Hepatocyte (in vitro differentiated cells): ENCODE measurements at regions not wholly inside any gene's neighbourhood (a gene's known extent, or its start where the extent isn't known, plus 50 kb on each side); places are given as distances from the start of the nearest gene placed in this dataset.

Source experiments
- DNase-seq: peaks from one replicate; pipeline ENCODE4 v3.0.0-alpha.2; 2016; ENCODE audit warnings: low spot score
- H2AFZ ChIP-seq: fragments of 200-600 bp; sonication (generic); 2 replicates; pipeline ENCODE4 v1.6.0; 2016; ENCODE audit warnings: antibody characterized with exemption, mild to moderate bottlenecking
- H3K27ac ChIP-seq: fragments of 200-600 bp; sonication (generic); 2 replicates; pipeline ENCODE4 v1.5.1; 2016; ENCODE audit warnings: mild to moderate bottlenecking
- H3K27me3 ChIP-seq: fragments of 200-600 bp; sonication (generic); 2 replicates; pipeline ENCODE4 v1.6.1; 2016
- H3K36me3 ChIP-seq: fragments of 200-600 bp; sonication (generic); replicated peaks from 2 replicates; pipeline ENCODE4 v1.5.1; 2016; ENCODE audit warnings: low read depth; ENCODE audit not compliant: insufficient read depth
- H3K4me1 ChIP-seq: fragments of 200-600 bp; sonication (generic); 2 replicates; pipeline ENCODE4 v1.5.1; 2016; ENCODE audit warnings: mild to moderate bottlenecking, moderate library complexity; ENCODE audit not compliant: insufficient read depth
- H3K4me2 ChIP-seq: fragments of 200-600 bp; sonication (generic); 2 replicates; pipeline ENCODE4 v1.6.0; 2016
- H3K4me3 ChIP-seq: fragments of 200-600 bp; sonication (generic); 2 replicates; pipeline ENCODE4 v1.5.1; 2016; ENCODE audit warnings: mild to moderate bottlenecking
- H3K79me2 ChIP-seq: fragments of 200-600 bp; sonication (generic); 2 replicates; pipeline ENCODE4 v1.6.0; 2017; ENCODE audit warnings: mild to moderate bottlenecking
- H3K9me2 ChIP-seq: fragments of 200-600 bp; sonication (generic); replicated peaks from 2 replicates; pipeline ENCODE4 v1.6.0; 2017; ENCODE audit warnings: mild to moderate bottlenecking; ENCODE audit not compliant: insufficient read depth
- H3K9me3 ChIP-seq: fragments of 200-600 bp; sonication (generic); 2 replicates; pipeline ENCODE4 v1.5.1; 2016; ENCODE audit warnings: low read depth, mild to moderate bottlenecking
- H4K20me1 ChIP-seq: fragments of 200-600 bp; sonication (generic); 2 replicates; pipeline ENCODE4 v1.6.0; 2016; ENCODE audit warnings: mild to moderate bottlenecking; ENCODE audit not compliant: insufficient read depth, poor library complexity, severe bottlenecking
- CTCF ChIP-seq: fragments of 200-600 bp; sonication (generic); IDR thresholded peaks from 2 replicates; pipeline ENCODE4 v1.5.1; 2016; ENCODE audit warnings: antibody characterized with exemption, mild to moderate bottlenecking; ENCODE audit not compliant: poor library complexity
- EZH2 ChIP-seq: fragments of 200-600 bp; sonication (generic); IDR thresholded peaks from 2 replicates; pipeline ENCODE4 v1.6.1; 2016; ENCODE audit warnings: antibody characterized with exemption, mild to moderate bottlenecking, borderline replicate concordance
- EZH2phosphoT487 ChIP-seq: fragments of 200-600 bp; sonication (generic); IDR thresholded peaks from one replicate; pipeline ENCODE4 v1.6.1; 2018; ENCODE audit warnings: antibody characterized with exemption, mild to moderate bottlenecking, low read depth, moderate library complexity; ENCODE audit not compliant: unreplicated experiment, severe bottlenecking
- WGBS: methylation state at CpG from one replicate; pipeline ENCODE4 v1.1.6; 2016; ENCODE audit warnings: low lambda C conversion rate; ENCODE audit errors: missing lambda C conversion rate; 5-methylcytosine and 5-hydroxymethylcytosine counted together

- Histone ChIP-seq H3K4me3 (no peak overlapping the region), H3K27ac (no peak overlapping the region), H3K4me2 (no peak overlapping the region), H2AFZ (no peak overlapping the region), H4K20me1 (no peaks in the 10 kb centered on the region), H3K4me1 (no peaks in the 10 kb centered on the region), H3K9me2 (no peaks in the 10 kb centered on the region), H3K9me3 (no peaks in the 10 kb centered on the region), H3K36me3 (no peaks in the 10 kb centered on the region), H3K79me2 (no peaks in the 10 kb centered on the region), H3K27me3 (no peaks in the 10 kb centered on the region)
- DNase-seq = no peak
- 94% methylated on average over 2 of the region's 2 CpGs for WGBS
- TF ChIP-seq EZH2 = no peak
- TF ChIP-seq EZH2phosphoT487 = no peak
- no peak for TF ChIP-seq CTCF
Measured at GRCh38 chr1:234839663-234840062, 229.7 kb upstream of the IRF2BP2 start.

- Histone ChIP-seq H3K79me2 (no peaks in the 10 kb centered on the region), H3K9me2 (no peaks in the 10 kb centered on the region), H3K9me3 (no peaks in the 10 kb centered on the region), H3K4me2 (no peak overlapping the region), H4K20me1 (no peaks in the 10 kb centered on the region), H3K36me3 (no peaks in the 10 kb centered on the region), H3K27ac (no peak overlapping the region), H2AFZ (no peak overlapping the region), H3K27me3 (no peaks in the 10 kb centered on the region), H3K4me3 (no peak overlapping the region), H3K4me1 (no peaks in the 10 kb centered on the region)
- no peak for DNase-seq
- TF ChIP-seq EZH2phosphoT487 (no peak), EZH2 (no peak), CTCF (no peak)
- WGBS = 79% methylated on average over 1 of the region's 1 CpG
Measured at GRCh38 chr1:234838820-234839219, 228.8 kb upstream of the IRF2BP2 start.

- Histone ChIP-seq H2AFZ (no peak overlapping the region), H3K4me1 (no peaks in the 10 kb centered on the region), H3K9me3 (no peaks in the 10 kb centered on the region), H3K9me2 (no peaks in the 10 kb centered on the region), H3K27me3 (no peaks in the 10 kb centered on the region), H3K79me2 (no peaks in the 10 kb centered on the region), H3K36me3 (no peaks in the 10 kb centered on the region), H3K4me3 (no peak overlapping the region), H3K27ac (no peak overlapping the region), H3K4me2 (no peak overlapping the region), H4K20me1 (no peaks in the 10 kb centered on the region)
- no peak for TF ChIP-seq EZH2phosphoT487
- TF ChIP-seq EZH2 = no peak
- no peak for TF ChIP-seq CTCF
- no peak for DNase-seq
- WGBS = no CpG with 5 or more reads among the region's 1 CpG
Measured at GRCh38 chr1:234838182-234838581, 228.2 kb upstream of the IRF2BP2 start.

GRCh38 chr1:234837713-234838112 is 227.7 kb upstream of the IRF2BP2 start:
- no peaks in the 10 kb centered on the region for H4K20me1 ChIP-seq
- no peak overlapping the region for H3K4me3 ChIP-seq
- no peaks in the 10 kb centered on the region for H3K9me2 ChIP-seq
- no peaks in the 10 kb centered on the region for H3K79me2 ChIP-seq
- H3K4me1 ChIP-seq = no peaks in the 10 kb centered on the region
- no peak overlapping the region for H3K4me2 ChIP-seq
- H3K36me3 ChIP-seq = no peaks in the 10 kb centered on the region
- no peak for TF ChIP-seq EZH2phosphoT487
- TF ChIP-seq CTCF = no peak
- no peak for TF ChIP-seq EZH2
- no peak for DNase-seq
- no peak overlapping the region for H3K27ac ChIP-seq
- no peaks in the 10 kb centered on the region for H3K27me3 ChIP-seq
- H2AFZ ChIP-seq = no peak overlapping the region
- no peaks in the 10 kb centered on the region for H3K9me3 ChIP-seq
